ENCODE measurements at regions not wholly inside any gene's neighbourhood (a gene's known extent, or its start where the extent isn't known, plus 50 kb on each side); places are given as distances from the start of the nearest gene placed in this dataset.

DNA sequence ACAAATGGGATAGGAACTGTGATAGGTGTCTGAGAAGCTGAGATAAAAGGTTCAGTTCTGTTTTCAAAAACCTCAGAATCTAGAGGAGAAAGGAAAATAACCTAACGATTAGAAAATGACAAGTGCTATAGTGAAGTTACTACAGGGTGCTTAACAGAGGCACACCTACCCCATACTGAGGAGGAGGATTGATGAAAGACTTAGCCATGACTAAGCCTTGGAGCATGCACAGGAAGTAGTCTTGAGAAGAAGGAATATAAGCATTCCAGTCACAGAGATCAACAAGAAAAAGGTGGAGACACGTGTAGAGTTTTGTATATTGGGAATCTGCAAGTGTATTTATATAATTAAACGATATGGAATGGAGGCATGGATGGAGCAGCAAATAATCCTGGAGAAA lies 1225.5 kb upstream of the CELF2 start:
- TF ChIP-seq EZH2 (IDR thresholded peaks at IDR 0.05; ENCODE audit: insufficient read depth, poor library complexity, severe bottlenecking): no peak
- no peak for TF ChIP-seq EZH2phosphoT487 (IDR thresholded peaks at IDR 0.05; ENCODE audit: insufficient read depth, low read depth)
